SK-N-SH treated with all-trans-retinoic acid at 6 μM for 48 hours (cell line): ENCODE measurements at regions not wholly inside any gene's neighbourhood (a gene's known extent, or its start where the extent isn't known, plus 50 kb on each side); places are given as distances from the start of the nearest gene placed in this dataset.

Experiments used
- ATAC-seq: fragments of 200-7000 bp; cut with Tn5 transposase; 3 replicates; pipeline ENCODE4 v1.9.1; 2020; ENCODE audit warnings: mild to moderate bottlenecking, moderate library complexity
- ARNTL ChIP-seq: fragments of 450-650 bp; formaldehyde crosslinking; IDR thresholded peaks from 2 replicates; pipeline ENCODE4 v1.5.0; 2020; ENCODE audit warnings: low read depth, mild to moderate bottlenecking, moderate library complexity, borderline replicate concordance
- CSDC2 ChIP-seq: fragments of 250-450 bp; sonication (Bioruptor Pico); IDR thresholded peaks from 2 replicates; pipeline ENCODE4 v1.5.0; 2020; ENCODE audit warnings: mild to moderate bottlenecking, moderate library complexity
- ESRRG ChIP-seq: fragments of 250-450 bp; sonication (Bioruptor Pico); IDR thresholded peaks from 2 replicates; pipeline ENCODE4 v1.6.1; 2021; ENCODE audit warnings: mild to moderate bottlenecking
- GLIS3 ChIP-seq: fragments of 250-450 bp; sonication (Bioruptor Pico); IDR thresholded peaks from 2 replicates; pipeline ENCODE4 v1.5.0; 2020; ENCODE audit warnings: mild to moderate bottlenecking, moderate library complexity
- ISL1 ChIP-seq: fragments of 250-450 bp; sonication (Bioruptor Pico); IDR thresholded peaks from 2 replicates; pipeline ENCODE4 v2.1.2; 2022; ENCODE audit warnings: mild to moderate bottlenecking, moderate library complexity
- OSR1 ChIP-seq: fragments of 250-450 bp; sonication (Bioruptor Pico); IDR thresholded peaks from 2 replicates; pipeline ENCODE4 v1.8.0; 2022; ENCODE audit warnings: moderate library complexity, mild to moderate bottlenecking, inconsistent platforms
- PPARA ChIP-seq: fragments of 250-450 bp; sonication (Bioruptor Pico); IDR thresholded peaks from 2 replicates; pipeline ENCODE4 v1.5.0; 2020; ENCODE audit warnings: mild to moderate bottlenecking, borderline replicate concordance
- RARB ChIP-seq: fragments of 250-450 bp; sonication (Bioruptor Pico); IDR thresholded peaks from 2 replicates; pipeline ENCODE4 v1.8.0; 2021; ENCODE audit warnings: mild to moderate bottlenecking, moderate library complexity
- TCF4 ChIP-seq: fragments of 250-450 bp; sonication (Bioruptor Pico); IDR thresholded peaks from 2 replicates; pipeline ENCODE4 v1.8.0; 2021; ENCODE audit warnings: mild to moderate bottlenecking, moderate library complexity, borderline replicate concordance
- TOX ChIP-seq: fragments of 250-450 bp; sonication (Bioruptor Pico); IDR thresholded peaks from 2 replicates; pipeline ENCODE4 v1.8.0; 2021; ENCODE audit warnings: mild to moderate bottlenecking, moderate library complexity, borderline replicate concordance
- ZC3H10 ChIP-seq: fragments of 250-450 bp; sonication (Bioruptor Pico); IDR thresholded peaks from 2 replicates; pipeline ENCODE4 v1.5.1; 2021; ENCODE audit warnings: mild to moderate bottlenecking, moderate library complexity
- ZFP30 ChIP-seq: fragments of 450-650 bp; formaldehyde crosslinking; IDR thresholded peaks from 2 replicates; pipeline ENCODE4 v1.5.0; 2022; ENCODE audit warnings: mild to moderate bottlenecking, moderate library complexity
- ZNF70 ChIP-seq: fragments of 450-650 bp; formaldehyde crosslinking; IDR thresholded peaks from 2 replicates; pipeline ENCODE4 v1.5.0; 2020; ENCODE audit warnings: mild to moderate bottlenecking, moderate library complexity
- TF ChIP-seq, protein P1 (sequence below): fragments of 250-450 bp; sonication (Bioruptor Pico); IDR thresholded peaks from 2 replicates; pipeline ENCODE4 v1.5.0; 2020; ENCODE audit warnings: mild to moderate bottlenecking, moderate library complexity
- TF ChIP-seq, protein P2 (sequence below): fragments of 250-450 bp; sonication (Bioruptor Pico); IDR thresholded peaks from 2 replicates; pipeline ENCODE4 v1.5.1; 2021; ENCODE audit warnings: mild to moderate bottlenecking, moderate library complexity
- TF ChIP-seq, protein P3 (sequence below): fragments of 250-450 bp; sonication (Bioruptor Pico); IDR thresholded peaks from 2 replicates; pipeline ENCODE4 v1.5.1; 2020; ENCODE audit warnings: low read depth, mild to moderate bottlenecking, moderate library complexity
- TF ChIP-seq, protein P4 (sequence below): fragments of 250-450 bp; sonication (Bioruptor Pico); IDR thresholded peaks from 2 replicates; pipeline ENCODE4 v1.8.0; 2021; ENCODE audit warnings: low read depth, mild to moderate bottlenecking, moderate library complexity, borderline replicate concordance
- TF ChIP-seq, protein P5 (sequence below): fragments of 250-450 bp; sonication (Bioruptor Pico); IDR thresholded peaks from 2 replicates; pipeline ENCODE4 v1.8.0; 2020; ENCODE audit warnings: mild to moderate bottlenecking, moderate library complexity, borderline replicate concordance

DNA sequence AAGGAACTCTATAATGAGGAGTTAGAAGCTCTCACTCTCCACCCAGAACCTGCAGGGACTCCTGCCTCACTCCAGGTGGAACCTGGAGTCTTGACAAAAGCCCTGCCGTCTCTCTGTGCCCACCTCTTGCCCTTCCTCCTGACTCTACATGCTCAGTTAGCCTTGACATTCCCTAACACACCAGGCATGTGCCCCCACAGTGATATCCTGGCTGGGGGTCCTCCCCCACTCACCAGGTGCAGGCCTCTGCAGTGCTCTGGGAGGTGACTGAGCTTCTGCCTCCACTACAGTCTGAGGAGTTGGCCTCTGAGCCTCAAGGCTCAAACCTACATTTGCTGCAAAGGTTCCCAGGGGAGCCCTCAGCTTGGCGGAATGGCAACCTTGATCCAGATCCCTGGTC lies 300.7 kb downstream of the ADGRD1 start:
- TF ChIP-seq, protein P1, sequence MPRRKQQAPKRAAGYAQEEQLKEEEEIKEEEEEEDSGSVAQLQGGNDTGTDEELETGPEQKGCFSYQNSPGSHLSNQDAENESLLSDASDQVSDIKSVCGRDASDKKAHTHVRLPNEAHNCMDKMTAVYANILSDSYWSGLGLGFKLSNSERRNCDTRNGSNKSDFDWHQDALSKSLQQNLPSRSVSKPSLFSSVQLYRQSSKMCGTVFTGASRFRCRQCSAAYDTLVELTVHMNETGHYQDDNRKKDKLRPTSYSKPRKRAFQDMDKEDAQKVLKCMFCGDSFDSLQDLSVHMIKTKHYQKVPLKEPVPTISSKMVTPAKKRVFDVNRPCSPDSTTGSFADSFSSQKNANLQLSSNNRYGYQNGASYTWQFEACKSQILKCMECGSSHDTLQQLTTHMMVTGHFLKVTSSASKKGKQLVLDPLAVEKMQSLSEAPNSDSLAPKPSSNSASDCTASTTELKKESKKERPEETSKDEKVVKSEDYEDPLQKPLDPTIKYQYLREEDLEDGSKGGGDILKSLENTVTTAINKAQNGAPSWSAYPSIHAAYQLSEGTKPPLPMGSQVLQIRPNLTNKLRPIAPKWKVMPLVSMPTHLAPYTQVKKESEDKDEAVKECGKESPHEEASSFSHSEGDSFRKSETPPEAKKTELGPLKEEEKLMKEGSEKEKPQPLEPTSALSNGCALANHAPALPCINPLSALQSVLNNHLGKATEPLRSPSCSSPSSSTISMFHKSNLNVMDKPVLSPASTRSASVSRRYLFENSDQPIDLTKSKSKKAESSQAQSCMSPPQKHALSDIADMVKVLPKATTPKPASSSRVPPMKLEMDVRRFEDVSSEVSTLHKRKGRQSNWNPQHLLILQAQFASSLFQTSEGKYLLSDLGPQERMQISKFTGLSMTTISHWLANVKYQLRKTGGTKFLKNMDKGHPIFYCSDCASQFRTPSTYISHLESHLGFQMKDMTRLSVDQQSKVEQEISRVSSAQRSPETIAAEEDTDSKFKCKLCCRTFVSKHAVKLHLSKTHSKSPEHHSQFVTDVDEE = no peak
- TF ChIP-seq, protein P2, sequence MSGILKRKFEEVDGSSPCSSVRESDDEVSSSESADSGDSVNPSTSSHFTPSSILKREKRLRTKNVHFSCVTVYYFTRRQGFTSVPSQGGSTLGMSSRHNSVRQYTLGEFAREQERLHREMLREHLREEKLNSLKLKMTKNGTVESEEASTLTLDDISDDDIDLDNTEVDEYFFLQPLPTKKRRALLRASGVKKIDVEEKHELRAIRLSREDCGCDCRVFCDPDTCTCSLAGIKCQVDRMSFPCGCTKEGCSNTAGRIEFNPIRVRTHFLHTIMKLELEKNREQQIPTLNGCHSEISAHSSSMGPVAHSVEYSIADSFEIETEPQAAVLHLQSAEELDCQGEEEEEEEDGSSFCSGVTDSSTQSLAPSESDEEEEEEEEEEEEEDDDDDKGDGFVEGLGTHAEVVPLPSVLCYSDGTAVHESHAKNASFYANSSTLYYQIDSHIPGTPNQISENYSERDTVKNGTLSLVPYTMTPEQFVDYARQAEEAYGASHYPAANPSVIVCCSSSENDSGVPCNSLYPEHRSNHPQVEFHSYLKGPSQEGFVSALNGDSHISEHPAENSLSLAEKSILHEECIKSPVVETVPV (CRISPR knock-in tag) = no peak
- TF ChIP-seq, protein P3, sequence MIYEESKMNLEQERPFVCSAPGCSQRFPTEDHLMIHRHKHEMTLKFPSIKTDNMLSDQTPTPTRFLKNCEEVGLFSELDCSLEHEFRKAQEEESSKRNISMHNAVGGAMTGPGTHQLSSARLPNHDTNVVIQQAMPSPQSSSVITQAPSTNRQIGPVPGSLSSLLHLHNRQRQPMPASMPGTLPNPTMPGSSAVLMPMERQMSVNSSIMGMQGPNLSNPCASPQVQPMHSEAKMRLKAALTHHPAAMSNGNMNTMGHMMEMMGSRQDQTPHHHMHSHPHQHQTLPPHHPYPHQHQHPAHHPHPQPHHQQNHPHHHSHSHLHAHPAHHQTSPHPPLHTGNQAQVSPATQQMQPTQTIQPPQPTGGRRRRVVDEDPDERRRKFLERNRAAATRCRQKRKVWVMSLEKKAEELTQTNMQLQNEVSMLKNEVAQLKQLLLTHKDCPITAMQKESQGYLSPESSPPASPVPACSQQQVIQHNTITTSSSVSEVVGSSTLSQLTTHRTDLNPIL (CRISPR knock-in tag) = no peak
- TF ChIP-seq TOX (CRISPR knock-in tag) (no peak), ESRRG (CRISPR knock-in tag) (no peak), ISL1 (no peak)
- TF ChIP-seq, protein P4, sequence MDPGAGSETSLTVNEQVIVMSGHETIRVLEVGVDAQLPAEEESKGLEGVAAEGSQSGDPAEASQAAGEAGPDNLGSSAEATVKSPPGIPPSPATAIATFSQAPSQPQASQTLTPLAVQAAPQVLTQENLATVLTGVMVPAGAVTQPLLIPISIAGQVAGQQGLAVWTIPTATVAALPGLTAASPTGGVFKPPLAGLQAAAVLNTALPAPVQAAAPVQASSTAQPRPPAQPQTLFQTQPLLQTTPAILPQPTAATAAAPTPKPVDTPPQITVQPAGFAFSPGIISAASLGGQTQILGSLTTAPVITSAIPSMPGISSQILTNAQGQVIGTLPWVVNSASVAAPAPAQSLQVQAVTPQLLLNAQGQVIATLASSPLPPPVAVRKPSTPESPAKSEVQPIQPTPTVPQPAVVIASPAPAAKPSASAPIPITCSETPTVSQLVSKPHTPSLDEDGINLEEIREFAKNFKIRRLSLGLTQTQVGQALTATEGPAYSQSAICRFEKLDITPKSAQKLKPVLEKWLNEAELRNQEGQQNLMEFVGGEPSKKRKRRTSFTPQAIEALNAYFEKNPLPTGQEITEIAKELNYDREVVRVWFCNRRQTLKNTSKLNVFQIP (CRISPR knock-in tag) = no peak
- ATAC-seq = no peak

DNA sequence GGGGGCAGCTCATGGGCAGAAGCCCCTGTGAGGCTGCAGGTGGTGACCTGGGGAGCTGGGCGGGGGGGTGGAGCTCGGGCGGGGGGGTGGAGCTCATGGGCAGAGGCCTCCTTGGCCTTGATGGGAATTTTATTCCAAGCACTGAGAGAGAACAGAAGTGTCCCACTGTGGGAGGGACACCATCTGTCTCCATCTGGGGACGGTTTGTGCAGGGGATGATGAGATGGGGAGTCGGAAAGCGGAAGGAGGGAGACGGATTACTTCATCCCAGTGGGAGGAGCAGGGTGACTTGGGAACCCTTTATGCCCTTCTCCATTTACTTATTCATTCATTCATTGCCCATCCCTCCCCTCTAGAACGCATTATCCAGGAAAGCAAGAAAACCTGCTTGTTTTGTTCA lies 304.7 kb downstream of the ADGRD1 start:
- no peak for ATAC-seq
- TF ChIP-seq ARNTL (CRISPR knock-in tag) (no peak), CSDC2 (CRISPR knock-in tag) (no peak)

DNA sequence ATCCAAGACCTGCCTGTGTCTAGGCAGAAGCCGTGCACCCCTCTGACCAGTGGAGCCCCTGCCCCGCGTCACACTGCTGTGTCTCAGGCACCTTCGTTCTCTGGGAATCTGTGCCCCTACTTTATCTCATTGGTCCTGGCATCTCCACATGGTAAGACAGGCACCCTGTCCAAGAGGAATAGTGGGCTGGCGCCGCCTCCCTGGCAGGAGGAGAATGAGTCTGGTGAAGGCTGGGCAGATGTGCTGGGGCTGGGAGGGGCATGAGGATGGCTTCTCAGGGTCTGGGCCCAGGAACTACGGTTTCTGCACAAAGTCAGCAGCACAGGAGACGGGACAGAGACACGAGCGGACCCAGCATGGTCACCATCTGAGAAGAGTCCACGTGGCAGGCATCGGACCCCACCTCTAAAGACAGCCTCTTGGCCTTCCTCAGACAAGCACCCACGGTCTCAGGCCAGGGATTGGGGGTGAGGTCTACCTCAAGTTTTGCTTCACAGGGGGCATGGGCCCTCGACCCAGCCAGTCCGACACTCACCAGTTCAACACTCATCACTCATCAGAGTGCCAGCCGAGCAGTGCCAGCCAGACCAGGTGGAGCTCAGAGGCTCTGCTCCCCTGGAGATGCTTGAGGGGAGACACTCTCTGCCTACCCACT lies 306.7 kb downstream of the ADGRD1 start:
- TF ChIP-seq ARNTL (CRISPR knock-in tag) (no peak), OSR1 (CRISPR knock-in tag) (no peak), TOX (CRISPR knock-in tag) (no peak), ZC3H10 (CRISPR knock-in tag) (no peak), PPARA (CRISPR knock-in tag) (no peak), ISL1 (no peak), RARB (CRISPR knock-in tag) (no peak)
- TF ChIP-seq, protein P2 (CRISPR knock-in tag) = no peak
- TF ChIP-seq, protein P1 = no peak
- ATAC-seq = no peak

DNA sequence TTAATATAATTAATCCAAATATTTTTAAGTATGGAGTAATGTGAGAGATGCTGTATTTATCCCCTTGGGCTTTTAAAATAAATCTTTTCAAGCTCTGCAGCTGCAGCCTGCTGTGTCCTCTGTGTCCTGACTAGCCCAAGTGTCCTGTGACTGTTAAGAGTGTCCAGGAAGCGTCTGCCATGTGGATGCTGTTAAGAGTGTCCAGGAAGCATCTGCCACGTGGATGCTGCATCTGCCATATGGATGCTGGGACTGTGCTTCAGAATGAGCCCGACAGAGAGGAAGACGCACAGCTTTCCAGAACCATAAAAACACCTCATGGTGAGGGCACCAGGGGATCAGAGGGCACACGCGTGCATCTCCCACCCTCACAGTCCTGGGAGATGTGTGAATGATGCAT lies 307.2 kb downstream of the ADGRD1 start:
- no peak for ATAC-seq
- TF ChIP-seq PPARA (CRISPR knock-in tag) = no peak
- no peak for TF ChIP-seq ZC3H10 (CRISPR knock-in tag)
- no peak for TF ChIP-seq TCF4
- TF ChIP-seq, protein P4 (CRISPR knock-in tag) = no peak
- TF ChIP-seq CSDC2 (CRISPR knock-in tag) = no peak
- no peak for TF ChIP-seq ZFP30 (CRISPR knock-in tag)
- TF ChIP-seq TOX (CRISPR knock-in tag) = no peak
- TF ChIP-seq ISL1 = no peak
- no peak for TF ChIP-seq RARB (CRISPR knock-in tag)
- TF ChIP-seq ZNF70 (CRISPR knock-in tag) = no peak
- TF ChIP-seq GLIS3 (CRISPR knock-in tag) = no peak
- TF ChIP-seq, protein P5, sequence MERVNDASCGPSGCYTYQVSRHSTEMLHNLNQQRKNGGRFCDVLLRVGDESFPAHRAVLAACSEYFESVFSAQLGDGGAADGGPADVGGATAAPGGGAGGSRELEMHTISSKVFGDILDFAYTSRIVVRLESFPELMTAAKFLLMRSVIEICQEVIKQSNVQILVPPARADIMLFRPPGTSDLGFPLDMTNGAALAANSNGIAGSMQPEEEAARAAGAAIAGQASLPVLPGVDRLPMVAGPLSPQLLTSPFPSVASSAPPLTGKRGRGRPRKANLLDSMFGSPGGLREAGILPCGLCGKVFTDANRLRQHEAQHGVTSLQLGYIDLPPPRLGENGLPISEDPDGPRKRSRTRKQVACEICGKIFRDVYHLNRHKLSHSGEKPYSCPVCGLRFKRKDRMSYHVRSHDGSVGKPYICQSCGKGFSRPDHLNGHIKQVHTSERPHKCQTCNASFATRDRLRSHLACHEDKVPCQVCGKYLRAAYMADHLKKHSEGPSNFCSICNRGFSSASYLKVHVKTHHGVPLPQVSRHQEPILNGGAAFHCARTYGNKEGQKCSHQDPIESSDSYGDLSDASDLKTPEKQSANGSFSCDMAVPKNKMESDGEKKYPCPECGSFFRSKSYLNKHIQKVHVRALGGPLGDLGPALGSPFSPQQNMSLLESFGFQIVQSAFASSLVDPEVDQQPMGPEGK (CRISPR knock-in tag) = no peak
